Nephron progenitor cell (in vitro differentiated cells): ENCODE measurements at regions not wholly inside any gene's neighbourhood (a gene's known extent, or its start where the extent isn't known, plus 50 kb on each side); places are given as distances from the start of the nearest gene placed in this dataset.
"Not testable (repeated sequence)": the region's sequence is repeated elsewhere in the genome, so short reads cannot be mapped to it uniquely, and the experiment has no call there.

Experiments
- DNase-seq: peaks from one replicate; pipeline ENCODE4 v3.0.0; 2021
- H3K27ac Mint-ChIP-seq: 2 replicates; pipeline ENCODE4 v1.8.0; 2021; ENCODE audit warnings: mild to moderate bottlenecking, moderate library complexity, mixed read lengths
- H3K27me3 Mint-ChIP-seq: 2 replicates; pipeline ENCODE4 v1.8.0; 2021; ENCODE audit warnings: mild to moderate bottlenecking, low read depth, mixed read lengths; ENCODE audit not compliant: poor library complexity
- H3K36me3 Mint-ChIP-seq: 2 replicates; pipeline ENCODE4 v1.8.0; 2021; ENCODE audit warnings: low read depth, mixed read lengths
- H3K4me1 Mint-ChIP-seq: 2 replicates; pipeline ENCODE4 v1.8.0; 2021; ENCODE audit warnings: mixed read lengths
- H3K4me3 Mint-ChIP-seq: 2 replicates; pipeline ENCODE4 v1.8.0; 2021; ENCODE audit warnings: mild to moderate bottlenecking, moderate library complexity, mixed read lengths
- H3K9me3 Mint-ChIP-seq: 2 replicates; pipeline ENCODE4 v1.8.0; 2021; ENCODE audit warnings: mild to moderate bottlenecking, moderate library complexity, mixed read lengths
- CTCF ChIP-seq: fragments of 200-600 bp; sonication (generic); IDR thresholded peaks from 2 replicates; pipeline ENCODE4 v1.5.0; 2021; ENCODE audit warnings: antibody characterized with exemption

GRCh38 chr13:109406376-109406992 lies 379.9 kb downstream of the IRS2 start:
- H3K27me3 Mint-ChIP-seq, result peaks cover 4% of the 10 kb centered on the region
- H3K27ac Mint-ChIP-seq, result no peak overlapping the region
- no peak overlapping the region for H3K4me3 Mint-ChIP-seq
- DNase-seq, result no peak
- H3K9me3 Mint-ChIP-seq, result peaks cover 9% of the 10 kb centered on the region
- peaks cover 18% of the 10 kb centered on the region for H3K4me1 Mint-ChIP-seq
- no peaks in the 10 kb centered on the region for H3K36me3 Mint-ChIP-seq
- TF ChIP-seq CTCF, result no peak

- no peaks in the 10 kb centered on the region for H3K4me1 Mint-ChIP-seq
- TF ChIP-seq CTCF, result no peak
- H3K9me3 Mint-ChIP-seq, result peaks cover 9% of the 10 kb centered on the region
- DNase-seq, result no peak
- H3K4me3 Mint-ChIP-seq, result no peak overlapping the region
- peaks cover 6% of the 10 kb centered on the region for H3K27me3 Mint-ChIP-seq
- H3K27ac Mint-ChIP-seq, result no peak overlapping the region
- no peaks in the 10 kb centered on the region for H3K36me3 Mint-ChIP-seq
These were observed 383.4 kb downstream of the IRS2 start for GRCh38 chr13:109403012-109403421.

GRCh38 chr13:109401891-109402290 lies 384.5 kb downstream of the IRS2 start:
- Mint-ChIP-seq H3K36me3 (no peaks in the 10 kb centered on the region), H3K4me1 (no peaks in the 10 kb centered on the region), H3K27me3 (peaks cover 6% of the 10 kb centered on the region), H3K9me3 (peaks cover 9% of the 10 kb centered on the region), H3K4me3 (no peak overlapping the region), H3K27ac (no peak overlapping the region)
- no peak for DNase-seq
- TF ChIP-seq CTCF, result no peak

- TF ChIP-seq CTCF, result no peak
- Mint-ChIP-seq H3K27me3 (peaks cover 6% of the 10 kb centered on the region), H3K4me3 (no peak overlapping the region), H3K4me1 (no peaks in the 10 kb centered on the region), H3K9me3 (peaks cover 9% of the 10 kb centered on the region), H3K36me3 (no peaks in the 10 kb centered on the region), H3K27ac (no peak overlapping the region)
- DNase-seq, result no peak
These were observed 385.1 kb downstream of the IRS2 start for GRCh38 chr13:109401307-109401706.

- no peaks in the 10 kb centered on the region for H3K4me1 Mint-ChIP-seq
- H3K27ac Mint-ChIP-seq, result no peak overlapping the region
- no peak for DNase-seq
- TF ChIP-seq CTCF, result no peak
- H3K4me3 Mint-ChIP-seq, result no peak overlapping the region
- H3K36me3 Mint-ChIP-seq, result no peaks in the 10 kb centered on the region
- H3K27me3 Mint-ChIP-seq, result peaks cover 6% of the 10 kb centered on the region
- peaks cover 7% of the 10 kb centered on the region for H3K9me3 Mint-ChIP-seq
These were observed 385.6 kb downstream of the IRS2 start for GRCh38 chr13:109400624-109401257.

- H3K9me3 Mint-ChIP-seq, result peaks cover 2% of the 10 kb centered on the region
- H3K27me3 Mint-ChIP-seq, result peaks cover 6% of the 10 kb centered on the region
- DNase-seq, result no peak
- no peak for TF ChIP-seq CTCF
- no peak overlapping the region for H3K27ac Mint-ChIP-seq
- H3K36me3 Mint-ChIP-seq, result no peaks in the 10 kb centered on the region
- H3K4me3 Mint-ChIP-seq, result no peak overlapping the region
- no peaks in the 10 kb centered on the region for H3K4me1 Mint-ChIP-seq
These were observed 386.2 kb downstream of the IRS2 start for GRCh38 chr13:109400209-109400608.

GRCh38 chr13:109398071-109398470 lies 388.3 kb downstream of the IRS2 start:
- not testable (repeated sequence) for H3K36me3 Mint-ChIP-seq, H3K4me3 Mint-ChIP-seq, DNase-seq, H3K27ac Mint-ChIP-seq, H3K4me1 Mint-ChIP-seq, H3K9me3 Mint-ChIP-seq, H3K27me3 Mint-ChIP-seq
